A549 (cell line): ENCODE measurements at regions not wholly inside any gene's neighbourhood (a gene's known extent, or its start where the extent isn't known, plus 50 kb on each side); places are given as distances from the start of the nearest gene placed in this dataset.

Source experiments
- BHLHE40 ChIP-seq: IDR thresholded peaks from 2 replicates; pipeline ENCODE4 v1.6.1; 2012; ENCODE audit warnings: low read depth, low read length, inconsistent platforms
- EHMT2 ChIP-seq: fragments of 200-600 bp; sonication (generic); IDR thresholded peaks from 2 replicates; pipeline ENCODE4 v1.6.1; 2016; ENCODE audit warnings: antibody characterized with exemption, low read depth, mild to moderate bottlenecking, moderate library complexity
- EP300 ChIP-seq, 2 experiments: fragments of >200 bp; sonication (Bioruptor Twin); formaldehyde crosslinking; IDR thresholded peaks; 2 replicates in 1 of 2; 3 replicates in 1 of 2; pipeline ENCODE4 v1.6.1; 2016 to 2017
- JUN ChIP-seq, 2 experiments: fragments of >200 bp; sonication (Bioruptor Twin); formaldehyde crosslinking; IDR thresholded peaks; 2 replicates in 1 of 2; 3 replicates in 1 of 2; pipeline ENCODE4 v1.6.1; 2016 to 2017
- MAX ChIP-seq: IDR thresholded peaks from 2 replicates; pipeline ENCODE4 v1.6.1; 2012
- POLR2A ChIP-seq: IDR thresholded peaks from 2 replicates; pipeline ENCODE4 v1.6.1; 2012; ENCODE audit warnings: mild to moderate bottlenecking, low read length
- RAD21 ChIP-seq, 2 experiments: fragments of >200 bp in 1 of 2; sonication (Bioruptor Twin) in 1 of 2; formaldehyde crosslinking in 1 of 2; IDR thresholded peaks in 1 of 2; conservative IDR thresholded peaks in 1 of 2; 2 replicates in 1 of 2; 3 replicates in 1 of 2; pipeline ENCODE4 v1.6.1; 2012 to 2018; ENCODE audit warnings: inconsistent platforms in 1 of 2
- SREBF2 ChIP-seq: fragments of 450-650 bp; IDR thresholded peaks from 2 replicates; pipeline ENCODE4 v1.6.1; 2014; ENCODE audit warnings: mild to moderate bottlenecking, moderate library complexity
- ZFP36 ChIP-seq: fragments of 450-650 bp; IDR thresholded peaks from 2 replicates; pipeline ENCODE4 v1.6.1; 2014; ENCODE audit warnings: borderline replicate concordance; ENCODE audit not compliant: partially characterized antibody
- TF ChIP-seq, protein P1 (sequence below): fragments of >200 bp; sonication (Bioruptor Twin); formaldehyde crosslinking; IDR thresholded peaks from 3 replicates; pipeline ENCODE4 v1.5.1; 2016

- TF ChIP-seq, protein P1, sequence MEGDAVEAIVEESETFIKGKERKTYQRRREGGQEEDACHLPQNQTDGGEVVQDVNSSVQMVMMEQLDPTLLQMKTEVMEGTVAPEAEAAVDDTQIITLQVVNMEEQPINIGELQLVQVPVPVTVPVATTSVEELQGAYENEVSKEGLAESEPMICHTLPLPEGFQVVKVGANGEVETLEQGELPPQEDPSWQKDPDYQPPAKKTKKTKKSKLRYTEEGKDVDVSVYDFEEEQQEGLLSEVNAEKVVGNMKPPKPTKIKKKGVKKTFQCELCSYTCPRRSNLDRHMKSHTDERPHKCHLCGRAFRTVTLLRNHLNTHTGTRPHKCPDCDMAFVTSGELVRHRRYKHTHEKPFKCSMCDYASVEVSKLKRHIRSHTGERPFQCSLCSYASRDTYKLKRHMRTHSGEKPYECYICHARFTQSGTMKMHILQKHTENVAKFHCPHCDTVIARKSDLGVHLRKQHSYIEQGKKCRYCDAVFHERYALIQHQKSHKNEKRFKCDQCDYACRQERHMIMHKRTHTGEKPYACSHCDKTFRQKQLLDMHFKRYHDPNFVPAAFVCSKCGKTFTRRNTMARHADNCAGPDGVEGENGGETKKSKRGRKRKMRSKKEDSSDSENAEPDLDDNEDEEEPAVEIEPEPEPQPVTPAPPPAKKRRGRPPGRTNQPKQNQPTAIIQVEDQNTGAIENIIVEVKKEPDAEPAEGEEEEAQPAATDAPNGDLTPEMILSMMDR, result no peak
- TF ChIP-seq EHMT2 (no peak), POLR2A (no peak), JUN (IDR thresholded peaks at IDR 0.05) (no peak), RAD21 (conservative IDR thresholded peaks at IDR 0.05 in 1 of 2, IDR thresholded peaks at IDR 0.05 in 1 of 2) (no peak), ZFP36 (no peak), MAX (no peak), SREBF2 (no peak), EP300 (IDR thresholded peaks at IDR 0.05) (no peak), BHLHE40 (no peak)
Measured at GRCh38 chr15:72968531-72968922, 83.7 kb upstream of the NEO1 start.
